ENCODE measurements at regions not wholly inside any gene's neighbourhood (a gene's known extent, or its start where the extent isn't known, plus 50 kb on each side); places are given as distances from the start of the nearest gene placed in this dataset.
"Not testable (repeated sequence)": the region's sequence is repeated elsewhere in the genome, so short reads cannot be mapped to it uniquely, and the experiment has no call there.

DNA sequence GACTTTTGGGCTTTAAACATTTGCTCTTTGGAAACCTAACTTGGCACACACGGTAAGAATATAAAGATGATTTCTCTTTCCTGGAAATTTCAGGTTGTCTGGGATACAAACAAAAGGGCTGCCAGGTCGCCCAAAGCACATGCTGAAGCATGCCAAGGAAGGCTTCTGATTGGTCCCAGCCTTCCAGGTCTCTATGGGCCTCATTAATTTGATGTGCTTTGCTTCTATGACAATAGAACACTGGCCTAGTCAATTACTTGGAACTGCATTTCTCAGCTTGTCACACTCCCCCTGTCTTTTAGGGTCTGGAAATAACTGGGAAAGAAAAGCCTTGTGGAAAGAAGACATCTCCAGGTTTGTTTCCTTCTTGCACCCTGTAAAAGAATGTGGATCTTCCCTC is 228.9 kb downstream of the ADCYAP1 start:
- Histone ChIP-seq H3K9me3 (ENCODE audit: insufficient read depth, low read length, severe bottlenecking) (peaks cover 3% of the 10 kb centered on the region), H4K20me1 (ENCODE audit: insufficient read depth, low read length) (no peaks in the 10 kb centered on the region), H3K9ac (ENCODE audit: low read depth, low read length) (no peak overlapping the region), H3K79me2 (ENCODE audit: insufficient read depth, low read length) (no peaks in the 10 kb centered on the region), H3K36me3 (ENCODE audit: insufficient read depth, low read length) (no peaks in the 10 kb centered on the region), H2AFZ (ENCODE audit: low read depth, low read length) (no peak overlapping the region), H3K4me2 (ENCODE audit: insufficient read depth, low read length) (no peak overlapping the region), H3K4me1 (ENCODE audit: insufficient read depth, low read length) (no peaks in the 10 kb centered on the region), H3K4me3 (ENCODE audit: low read depth in 1 of 2, low read length in 2 of 2) (no peak overlapping the region), H3K27ac (ENCODE audit: low read length) (no peak overlapping the region), H3K27me3 (ENCODE audit: insufficient read depth, low read length, poor library complexity) (no peaks in the 10 kb centered on the region)
- TF ChIP-seq, protein P1, sequence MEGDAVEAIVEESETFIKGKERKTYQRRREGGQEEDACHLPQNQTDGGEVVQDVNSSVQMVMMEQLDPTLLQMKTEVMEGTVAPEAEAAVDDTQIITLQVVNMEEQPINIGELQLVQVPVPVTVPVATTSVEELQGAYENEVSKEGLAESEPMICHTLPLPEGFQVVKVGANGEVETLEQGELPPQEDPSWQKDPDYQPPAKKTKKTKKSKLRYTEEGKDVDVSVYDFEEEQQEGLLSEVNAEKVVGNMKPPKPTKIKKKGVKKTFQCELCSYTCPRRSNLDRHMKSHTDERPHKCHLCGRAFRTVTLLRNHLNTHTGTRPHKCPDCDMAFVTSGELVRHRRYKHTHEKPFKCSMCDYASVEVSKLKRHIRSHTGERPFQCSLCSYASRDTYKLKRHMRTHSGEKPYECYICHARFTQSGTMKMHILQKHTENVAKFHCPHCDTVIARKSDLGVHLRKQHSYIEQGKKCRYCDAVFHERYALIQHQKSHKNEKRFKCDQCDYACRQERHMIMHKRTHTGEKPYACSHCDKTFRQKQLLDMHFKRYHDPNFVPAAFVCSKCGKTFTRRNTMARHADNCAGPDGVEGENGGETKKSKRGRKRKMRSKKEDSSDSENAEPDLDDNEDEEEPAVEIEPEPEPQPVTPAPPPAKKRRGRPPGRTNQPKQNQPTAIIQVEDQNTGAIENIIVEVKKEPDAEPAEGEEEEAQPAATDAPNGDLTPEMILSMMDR (IDR thresholded peaks at IDR 0.05; ENCODE audit: borderline replicate concordance, extremely low read depth, low read length, poor library complexity, severe bottlenecking): no peak
- TF ChIP-seq EZH2 (IDR thresholded peaks at IDR 0.05; ENCODE audit: borderline replicate concordance, low read depth, low read length, severe bottlenecking): no peak
- ATAC-seq (ENCODE audit: insufficient read depth, low read depth) (no peak), DNase-seq (no peak)

DNA sequence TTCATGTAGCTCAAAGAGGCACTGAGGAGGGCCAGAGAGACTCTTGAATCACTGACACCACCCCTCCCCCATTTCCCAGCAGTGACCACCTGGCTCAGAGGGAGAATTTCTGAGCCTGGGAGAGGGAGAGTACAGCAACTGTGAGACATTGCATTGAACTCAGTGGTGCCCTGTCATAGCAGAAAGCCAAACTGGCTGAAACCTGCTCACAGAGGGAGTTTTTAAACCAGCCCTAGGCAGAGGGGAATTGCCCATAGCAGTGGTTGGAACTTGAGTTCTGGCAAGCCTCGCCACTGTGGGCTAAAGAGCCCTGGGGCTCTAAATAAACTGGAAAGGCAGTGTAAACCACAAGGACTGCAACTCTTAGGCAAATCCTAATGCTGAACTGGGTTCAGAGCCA is 243.1 kb downstream of the ADCYAP1 start:
- no peak overlapping the region for H3K4me2 ChIP-seq (ENCODE audit: insufficient read depth, low read length)
- H3K36me3 ChIP-seq (ENCODE audit: insufficient read depth, low read length): no peaks in the 10 kb centered on the region
- no peaks in the 10 kb centered on the region for H3K9me3 ChIP-seq (ENCODE audit: insufficient read depth, low read length, severe bottlenecking)
- H3K4me1 ChIP-seq (ENCODE audit: insufficient read depth, low read length): no peaks in the 10 kb centered on the region
- ATAC-seq (ENCODE audit: insufficient read depth, low read depth): no peak
- H3K27ac ChIP-seq (ENCODE audit: low read length): no peak overlapping the region
- TF ChIP-seq, protein P1 (IDR thresholded peaks at IDR 0.05; ENCODE audit: borderline replicate concordance, extremely low read depth, low read length, poor library complexity, severe bottlenecking): no peak
- TF ChIP-seq EZH2 (IDR thresholded peaks at IDR 0.05; ENCODE audit: borderline replicate concordance, low read depth, low read length, severe bottlenecking): no peak
- no peaks in the 10 kb centered on the region for H3K27me3 ChIP-seq (ENCODE audit: insufficient read depth, low read length, poor library complexity)
- H3K4me3 ChIP-seq (ENCODE audit: low read depth in 1 of 2, low read length in 2 of 2): no peak overlapping the region
- no peaks in the 10 kb centered on the region for H3K79me2 ChIP-seq (ENCODE audit: insufficient read depth, low read length)
- DNase-seq: no peak
- no peak overlapping the region for H2AFZ ChIP-seq (ENCODE audit: low read depth, low read length)
- H3K9ac ChIP-seq (ENCODE audit: low read depth, low read length): no peak overlapping the region
- H4K20me1 ChIP-seq (ENCODE audit: insufficient read depth, low read length): no peaks in the 10 kb centered on the region

DNA sequence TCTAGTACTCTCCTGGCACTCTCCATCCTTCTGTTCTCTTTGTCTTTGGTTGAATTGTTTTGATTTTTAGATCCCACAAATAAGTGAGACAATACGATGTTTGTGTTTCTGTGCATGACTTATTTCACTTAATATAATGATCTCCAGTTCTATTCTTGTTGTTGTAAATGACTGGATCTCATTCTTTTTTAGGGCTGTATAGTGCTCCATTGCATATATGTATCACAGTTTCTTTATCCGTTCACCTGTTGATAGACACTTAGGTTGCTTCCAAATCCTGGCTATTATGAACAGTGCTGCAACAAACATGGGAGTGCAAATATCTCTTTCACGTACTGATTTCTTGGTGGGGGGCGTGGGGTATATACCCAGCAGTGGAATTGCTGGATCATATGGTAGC is 245.0 kb downstream of the ADCYAP1 start:
- H3K9ac ChIP-seq (ENCODE audit: low read depth, low read length): no peak overlapping the region
- H4K20me1 ChIP-seq (ENCODE audit: insufficient read depth, low read length): no peaks in the 10 kb centered on the region
- TF ChIP-seq EZH2 (IDR thresholded peaks at IDR 0.05; ENCODE audit: borderline replicate concordance, low read depth, low read length, severe bottlenecking): no peak
- TF ChIP-seq, protein P1 (IDR thresholded peaks at IDR 0.05; ENCODE audit: borderline replicate concordance, extremely low read depth, low read length, poor library complexity, severe bottlenecking): no peak
- H3K79me2 ChIP-seq (ENCODE audit: insufficient read depth, low read length): no peaks in the 10 kb centered on the region
- no peak overlapping the region for H3K4me3 ChIP-seq (ENCODE audit: low read depth in 1 of 2, low read length in 2 of 2)
- H3K4me1 ChIP-seq (ENCODE audit: insufficient read depth, low read length): no peaks in the 10 kb centered on the region
- H3K9me3 ChIP-seq (ENCODE audit: insufficient read depth, low read length, severe bottlenecking): no peaks in the 10 kb centered on the region
- H2AFZ ChIP-seq (ENCODE audit: low read depth, low read length): no peak overlapping the region
- no peaks in the 10 kb centered on the region for H3K36me3 ChIP-seq (ENCODE audit: insufficient read depth, low read length)
- ATAC-seq (ENCODE audit: insufficient read depth, low read depth): no peak
- no peak for DNase-seq
- H3K27ac ChIP-seq (ENCODE audit: low read length): no peak overlapping the region
- H3K27me3 ChIP-seq (ENCODE audit: insufficient read depth, low read length, poor library complexity): no peaks in the 10 kb centered on the region
- H3K4me2 ChIP-seq (ENCODE audit: insufficient read depth, low read length): no peak overlapping the region

DNA sequence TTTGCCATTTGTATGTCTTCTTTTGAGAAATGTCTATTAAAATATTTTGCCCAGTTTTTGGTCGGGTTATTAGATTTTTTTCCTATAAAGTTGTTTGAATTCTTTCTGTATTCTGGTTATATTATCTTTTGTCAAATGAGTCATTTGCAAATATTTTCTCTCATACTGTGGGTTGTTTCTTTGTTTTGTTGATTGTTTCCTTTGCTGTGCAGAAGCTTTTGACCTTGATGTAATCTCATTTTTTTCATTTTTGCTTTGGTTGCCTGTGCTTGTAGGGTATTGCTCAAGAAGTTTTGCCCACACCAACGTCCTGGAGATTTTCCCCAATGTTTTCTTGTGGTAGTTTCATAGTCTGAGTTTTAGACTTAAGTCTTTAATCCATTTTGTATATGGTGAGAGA is 245.7 kb downstream of the ADCYAP1 start:
- Histone ChIP-seq H3K4me3 (ENCODE audit: low read depth in 1 of 2, low read length in 2 of 2) (no peak overlapping the region), H3K9me3 (ENCODE audit: insufficient read depth, low read length, severe bottlenecking) (no peaks in the 10 kb centered on the region), H3K4me1 (ENCODE audit: insufficient read depth, low read length) (no peaks in the 10 kb centered on the region), H3K9ac (ENCODE audit: low read depth, low read length) (no peak overlapping the region), H3K36me3 (ENCODE audit: insufficient read depth, low read length) (no peaks in the 10 kb centered on the region), H3K79me2 (ENCODE audit: insufficient read depth, low read length) (no peaks in the 10 kb centered on the region), H4K20me1 (ENCODE audit: insufficient read depth, low read length) (no peaks in the 10 kb centered on the region), H3K4me2 (ENCODE audit: insufficient read depth, low read length) (no peak overlapping the region), H2AFZ (ENCODE audit: low read depth, low read length) (no peak overlapping the region), H3K27me3 (ENCODE audit: insufficient read depth, low read length, poor library complexity) (no peaks in the 10 kb centered on the region), H3K27ac (ENCODE audit: low read length) (no peak overlapping the region)
- TF ChIP-seq EZH2 (IDR thresholded peaks at IDR 0.05; ENCODE audit: borderline replicate concordance, low read depth, low read length, severe bottlenecking): no peak
- TF ChIP-seq, protein P1 (IDR thresholded peaks at IDR 0.05; ENCODE audit: borderline replicate concordance, extremely low read depth, low read length, poor library complexity, severe bottlenecking): no peak
- no peak for ATAC-seq (ENCODE audit: insufficient read depth, low read depth)
- DNase-seq: no peak

DNA sequence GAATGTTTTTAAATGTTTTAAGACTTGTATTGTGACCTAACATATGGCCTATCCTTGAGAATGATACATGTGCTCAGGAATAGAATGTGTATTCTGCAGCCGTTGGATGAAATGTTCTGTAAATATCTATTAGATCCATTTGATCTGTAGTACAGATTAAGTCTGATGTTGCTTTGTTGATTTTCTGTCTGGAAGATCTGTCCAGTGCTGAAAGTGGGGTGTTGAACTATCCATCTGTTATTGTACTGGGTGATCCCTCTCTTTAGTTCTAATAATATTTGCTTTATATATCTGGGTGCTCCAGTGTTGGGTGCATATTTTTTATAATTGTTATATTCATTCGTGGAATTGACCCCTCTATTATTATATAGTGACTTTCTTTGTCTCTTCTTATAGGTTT is 248.3 kb downstream of the ADCYAP1 start:
- H3K27me3 ChIP-seq (ENCODE audit: insufficient read depth, low read length, poor library complexity); H3K9me3 ChIP-seq (ENCODE audit: insufficient read depth, low read length, severe bottlenecking); H4K20me1 ChIP-seq (ENCODE audit: insufficient read depth, low read length); H2AFZ ChIP-seq (ENCODE audit: low read depth, low read length); ATAC-seq (ENCODE audit: insufficient read depth, low read depth); H3K4me2 ChIP-seq (ENCODE audit: insufficient read depth, low read length); H3K9ac ChIP-seq (ENCODE audit: low read depth, low read length); H3K36me3 ChIP-seq (ENCODE audit: insufficient read depth, low read length); H3K27ac ChIP-seq (ENCODE audit: low read length); DNase-seq; H3K79me2 ChIP-seq (ENCODE audit: insufficient read depth, low read length); H3K4me3 ChIP-seq (ENCODE audit: low read depth in 1 of 2, low read length in 2 of 2); H3K4me1 ChIP-seq (ENCODE audit: insufficient read depth, low read length): not testable (repeated sequence)

All from DND-41 (cell line).